ENCODE measurements at regions not wholly inside any gene's neighbourhood (a gene's known extent, or its start where the extent isn't known, plus 50 kb on each side); places are given as distances from the start of the nearest gene placed in this dataset.

- Histone ChIP-seq H3K36me3 (ENCODE audit: control insufficient read depth in 4 of 4, insufficient read depth in 3 of 4, low read depth in 1 of 4, low read length in 3 of 4) (no peaks in the 10 kb centered on the region), H3K4me1 (ENCODE audit: control insufficient read depth in 4 of 4, insufficient read depth in 4 of 4, low read length in 3 of 4) (peaks cover 5 to 16% (median 8%) of the 10 kb centered on the region in 4 donors), H3K27ac (ENCODE audit: low read depth in 1 of 2, low read length in 2 of 2) (no peak overlapping the region), H3K9ac (ENCODE audit: low read depth in 1 of 2, low read length in 2 of 2) (no peak overlapping the region), H3K4me3 (ENCODE audit: low read depth in 1 of 3, low read length in 3 of 3) (no peak overlapping the region), H3K27me3 (ENCODE audit: control insufficient read depth in 4 of 4, insufficient read depth in 4 of 4, low read length in 3 of 4) (no peaks in the 10 kb centered on the region), H3K9me3 (ENCODE audit: control insufficient read depth in 4 of 4, low read length in 3 of 4) (no peaks in the 10 kb centered on the region)
- no peak for TF ChIP-seq MAX (IDR thresholded peaks at IDR 0.05)
- 88% methylated on average over 7 of the region's 7 CpGs for WGBS
- DNase-seq (ENCODE audit: low spot score), result no peak
Observed at GRCh38 chr7:156514851-156515250, 125.7 kb upstream of the RNF32 start.

- Histone ChIP-seq H3K4me1 (ENCODE audit: control insufficient read depth in 4 of 4, insufficient read depth in 4 of 4, low read length in 3 of 4) (peaks cover 5 to 8% (median 6%) of the 10 kb centered on the region in 4 donors), H3K27me3 (ENCODE audit: control insufficient read depth in 4 of 4, insufficient read depth in 4 of 4, low read length in 3 of 4) (no peaks in the 10 kb centered on the region), H3K27ac (ENCODE audit: low read depth in 1 of 2, low read length in 2 of 2) (no peak overlapping the region), H3K9me3 (ENCODE audit: control insufficient read depth in 4 of 4, low read length in 3 of 4) (no peaks in the 10 kb centered on the region), H3K9ac (ENCODE audit: low read depth in 1 of 2, low read length in 2 of 2) (no peak overlapping the region), H3K36me3 (ENCODE audit: control insufficient read depth in 4 of 4, insufficient read depth in 3 of 4, low read depth in 1 of 4, low read length in 3 of 4) (no peaks in the 10 kb centered on the region), H3K4me3 (ENCODE audit: low read depth in 1 of 3, low read length in 3 of 3) (no peak overlapping the region)
- TF ChIP-seq GABPA (IDR thresholded peaks at IDR 0.05 in 1 of 2, conservative IDR thresholded peaks at IDR 0.05 in 1 of 2) (no peak), FOXA2 (IDR thresholded peaks at IDR 0.05) (no peak), YY1 (IDR thresholded peaks at IDR 0.05) (no peak)
- no peak for DNase-seq (ENCODE audit: low spot score)
- 97% methylated on average over 2 of the region's 2 CpGs for WGBS
Observed at GRCh38 chr7:156511426-156511825, 129.1 kb upstream of the RNF32 start.

GRCh38 chr7:156510966-156511365 is 129.6 kb upstream of the RNF32 start:
- H3K4me1 ChIP-seq (ENCODE audit: control insufficient read depth in 4 of 4, insufficient read depth in 4 of 4, low read length in 3 of 4), result peaks cover 5 to 6% (median 5%) of the 10 kb centered on the region in 4 donors
- no peaks in the 10 kb centered on the region for H3K9me3 ChIP-seq (ENCODE audit: control insufficient read depth in 4 of 4, low read length in 3 of 4)
- no peak for DNase-seq (ENCODE audit: low spot score)
- H3K36me3 ChIP-seq (ENCODE audit: control insufficient read depth in 4 of 4, insufficient read depth in 3 of 4, low read depth in 1 of 4, low read length in 3 of 4), result no peaks in the 10 kb centered on the region
- no peak overlapping the region for H3K27ac ChIP-seq (ENCODE audit: low read depth in 1 of 2, low read length in 2 of 2)
- H3K4me3 ChIP-seq (ENCODE audit: low read depth in 1 of 3, low read length in 3 of 3), result no peak overlapping the region
- TF ChIP-seq HNF4G (IDR thresholded peaks at IDR 0.05) (no peak), HNF4A (conservative IDR thresholded peaks at IDR 0.05) (no peak), ZBTB33 (IDR thresholded peaks at IDR 0.05) (no peak), RAD21 (IDR thresholded peaks at IDR 0.05) (no peak), CTCF (IDR thresholded peaks at IDR 0.05; ENCODE audit: low read depth, low read length, missing input control) (no peak), EGR1 (IDR thresholded peaks at IDR 0.05; ENCODE audit: low read depth in 2 of 2) (no peak), TAF1 (conservative IDR thresholded peaks at IDR 0.05) (no peak), RXRA (IDR thresholded peaks at IDR 0.05) (no peak), FOXA1 (IDR thresholded peaks at IDR 0.05) (no peak), FOXA2 (IDR thresholded peaks at IDR 0.05) (no peak), NR2F2 (IDR thresholded peaks at IDR 0.05) (no peak), YY1 (IDR thresholded peaks at IDR 0.05) (no peak), SP1 (IDR thresholded peaks at IDR 0.05) (no peak)
- H3K27me3 ChIP-seq (ENCODE audit: control insufficient read depth in 4 of 4, insufficient read depth in 4 of 4, low read length in 3 of 4), result no peaks in the 10 kb centered on the region
- no peak overlapping the region for H3K9ac ChIP-seq (ENCODE audit: low read depth in 1 of 2, low read length in 2 of 2)
